Endothelial cell of umbilical vein (primary cell): ENCODE measurements at regions not wholly inside any gene's neighbourhood (a gene's known extent, or its start where the extent isn't known, plus 50 kb on each side); places are given as distances from the start of the nearest gene placed in this dataset.

Source experiments
- BruUV-seq: library from RNA; stranded (reverse); fragments of 400-500 nt; replicated peaks from 2 replicates; lab custom pipeline; 2021; lab: Mats Ljungman, UMichigan
- CTCF ChIA-PET: fragments of 300-600, 350-600 bp; sonication (Branson Sonifier 250); formaldehyde crosslinking; loops from one replicate; lab custom pipeline; 2021; ENCODE audit warnings: antibody characterized with exemption, inconsistent platforms; lab: Charles Lee
- POLR2A ChIA-PET: fragments of 300-600, 350-600 bp; sonication (Branson Sonifier 250); formaldehyde crosslinking; loops from one replicate; lab custom pipeline; 2021; ENCODE audit warnings: antibody characterized with exemption, inconsistent platforms; lab: Charles Lee
- DNase-seq: peaks from one replicate; pipeline ENCODE4 v3.0.0-alpha.2; 2011; ENCODE audit warnings: low read depth, low spot score
- FAIRE-seq: peaks from 2 replicates; lab custom pipeline; 2011; peaks lifted over from hg19 to GRCh38; lab: Jason Lieb, UNC
- H2AFZ ChIP-seq: 2 replicates; pipeline ENCODE4 v1.6.0; 2012; ENCODE audit warnings: low read depth, low read length, control low read depth, inconsistent platforms
- H3K27ac ChIP-seq: 2 replicates; pipeline ENCODE4 v1.5.1; 2011; ENCODE audit warnings: low read depth, mild to moderate bottlenecking, control low read depth, low read length, moderate library complexity; ENCODE audit not compliant: insufficient read depth
- H3K27me3 ChIP-seq, 2 experiments: 2 replicates each; pipeline versions ENCODE4 v1.6.0 to v1.6.1; 2011; ENCODE audit warnings: low read length in 2 of 2, mixed read lengths in 1 of 2; ENCODE audit not compliant: control insufficient read depth in 2 of 2, insufficient read depth in 2 of 2
- H3K36me3 ChIP-seq, 2 experiments: 2 replicates in 1 of 2; 3 replicates in 1 of 2; pipeline ENCODE4 v1.5.1; 2011; ENCODE audit warnings: low read length in 2 of 2, mild to moderate bottlenecking in 1 of 2, moderate library complexity in 1 of 2; ENCODE audit not compliant: control insufficient read depth in 2 of 2, insufficient read depth in 2 of 2; ENCODE audit errors: extremely low read depth in 1 of 2
- H3K4me1 ChIP-seq: 3 replicates; pipeline ENCODE4 v1.5.1; 2011; ENCODE audit warnings: mild to moderate bottlenecking, low read length; ENCODE audit not compliant: control insufficient read depth, insufficient read depth; ENCODE audit errors: extremely low read depth
- H3K4me2 ChIP-seq: 2 replicates; pipeline ENCODE4 v1.6.1; 2011; ENCODE audit warnings: low read length, control low read depth, mixed read lengths; ENCODE audit not compliant: insufficient read depth
- H3K4me3 ChIP-seq, 3 experiments: fragments of 200-600 bp in 1 of 3; sonication (generic), shearing (Covaris generic) in 1 of 3; replicated peaks in 1 of 3; 2 replicates each; pipeline ENCODE4 v1.5.1; 2011 to 2016; ENCODE audit warnings: control low read depth in 3 of 3, low read length in 3 of 3, mild to moderate bottlenecking in 2 of 3, inconsistent platforms in 1 of 3, low read depth in 1 of 3, moderate library complexity in 1 of 3; ENCODE audit not compliant: insufficient read depth in 1 of 3
- H3K79me2 ChIP-seq: 2 replicates; pipeline ENCODE4 v1.6.0; 2012; ENCODE audit warnings: low read length, inconsistent platforms; ENCODE audit not compliant: control insufficient read depth, insufficient read depth
- H3K9ac ChIP-seq: replicated peaks from 2 replicates; pipeline ENCODE3; 2011; ENCODE audit warnings: low read length, control low read depth; ENCODE audit not compliant: insufficient read depth; ENCODE audit errors: extremely low read depth
- H3K9me1 ChIP-seq: replicated peaks from 3 replicates; pipeline ENCODE4 v1.6.0; 2011; ENCODE audit warnings: mild to moderate bottlenecking, low read length; ENCODE audit not compliant: control insufficient read depth, insufficient read depth; ENCODE audit errors: extremely low read depth
- H3K9me3 ChIP-seq: replicated peaks from 2 replicates; pipeline ENCODE4 v1.5.1; 2012; ENCODE audit warnings: low read length, inconsistent platforms; ENCODE audit not compliant: control insufficient read depth, insufficient read depth
- H4K20me1 ChIP-seq: replicated peaks from 2 replicates; pipeline ENCODE3; 2011; ENCODE audit warnings: mild to moderate bottlenecking, low read length; ENCODE audit not compliant: control insufficient read depth, insufficient read depth; ENCODE audit errors: extremely low read depth
- EZH2 ChIP-seq: IDR thresholded peaks from 2 replicates; pipeline ENCODE4 v1.6.1; 2012; ENCODE audit warnings: borderline replicate concordance, low read depth, mild to moderate bottlenecking, moderate library complexity, low read length, inconsistent platforms; ENCODE audit not compliant: severe bottlenecking
- FOS ChIP-seq: IDR thresholded peaks from 2 replicates; pipeline ENCODE4 v1.6.1; 2011; ENCODE audit warnings: mild to moderate bottlenecking, low read length, moderate library complexity, borderline replicate concordance; ENCODE audit not compliant: insufficient read depth
- GATA2 ChIP-seq: IDR thresholded peaks from 2 replicates; pipeline ENCODE4 v1.7.0; 2011; ENCODE audit warnings: low read depth, mild to moderate bottlenecking, moderate library complexity, mixed read lengths, low read length; ENCODE audit not compliant: insufficient read length, insufficient read depth
- JUN ChIP-seq: IDR thresholded peaks from 2 replicates; pipeline ENCODE4 v1.6.1; 2011; ENCODE audit warnings: borderline replicate concordance, low read depth; ENCODE audit not compliant: insufficient read length, insufficient read depth
- MYC ChIP-seq: IDR thresholded peaks from one replicate; pipeline ENCODE4 v1.6.1; 2011; ENCODE audit warnings: mild to moderate bottlenecking, low read depth, low read length
- POLR2A ChIP-seq: IDR thresholded peaks from 2 replicates; pipeline ENCODE4 v1.6.1; 2012; ENCODE audit warnings: low read depth, mild to moderate bottlenecking, control low read depth, low read length
- POLR2AphosphoS5 ChIP-seq: IDR thresholded peaks from 2 replicates; pipeline ENCODE4 v1.6.1; 2012; ENCODE audit warnings: low read depth, mild to moderate bottlenecking, control low read depth, low read length, moderate library complexity; ENCODE audit not compliant: insufficient read depth
- dilution Hi-C: fragments of 300-500 bp; cut with MboI; formaldehyde crosslinking; loops from one replicate; pipeline ENCODE4 v1.15.0; 2019; ENCODE audit warnings: low sequenced_read_pairs; ENCODE audit not compliant: extremely low pct_ligation_motif_present
- intact Hi-C: fragments of 100-400 bp; cut with micrococcal nuclease; formaldehyde crosslinking; loops from one replicate; pipeline ENCODE4 v1.10.0; 2022
- TF ChIP-seq, protein P1 (sequence below): IDR thresholded peaks from 2 replicates; pipeline ENCODE4 v1.6.1; 2011; ENCODE audit not compliant: insufficient read depth, insufficient read length
- TF ChIP-seq, protein P2 (sequence below), 2 donors: IDR thresholded peaks; 1 replicate in 1 of 2; 2 replicates in 1 of 2; pipeline ENCODE4 v1.5.1; 2011; ENCODE audit warnings: low read length in 2 of 2, mild to moderate bottlenecking in 2 of 2, moderate library complexity in 2 of 2, control low read depth in 1 of 2, inconsistent platforms in 1 of 2, low read depth in 1 of 2; ENCODE audit not compliant: insufficient read depth in 1 of 2; ENCODE audit errors: extremely low read depth in 1 of 2

DNA sequence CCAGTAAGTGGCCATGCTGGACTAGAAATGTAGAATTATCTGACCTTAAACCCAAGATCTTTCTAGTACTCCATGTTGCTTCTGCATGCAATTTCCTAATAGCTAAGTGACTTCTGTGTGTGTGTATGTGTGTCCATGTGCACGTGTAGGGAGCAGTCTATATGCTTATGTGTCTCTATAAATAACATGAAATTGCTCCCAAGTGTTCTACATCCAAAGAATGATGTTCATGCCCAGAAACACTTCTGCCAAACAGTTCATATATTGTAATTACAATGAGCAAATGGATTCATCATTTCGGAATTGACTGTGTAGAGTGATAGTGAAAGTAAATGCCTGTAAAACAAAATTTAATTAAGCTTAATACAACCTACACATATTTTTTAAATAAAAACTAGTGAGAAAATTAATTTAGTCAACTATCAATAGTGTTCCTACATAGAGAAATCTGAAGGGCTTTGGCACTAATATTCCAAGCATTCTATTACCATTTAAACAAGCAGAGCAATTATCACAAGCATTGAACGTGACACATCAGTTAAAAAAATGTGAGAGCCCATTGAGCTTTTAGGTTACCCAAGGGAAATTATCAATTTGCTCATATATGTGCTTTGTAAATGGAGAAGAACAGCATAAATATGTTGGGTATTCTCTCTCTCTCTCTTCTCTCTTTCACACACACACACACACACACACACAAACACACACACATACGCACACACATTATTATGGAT, 1067.4 kb downstream of the CNTNAP5 start:
- H3K4me1 ChIP-seq, result no peaks in the 10 kb centered on the region
- FAIRE-seq (no peak), DNase-seq (no peak)
- no peaks in the 10 kb centered on the region for H3K9me3 ChIP-seq
- no peak overlapping the region for H3K4me2 ChIP-seq
- no peak for TF ChIP-seq MYC
- no peak for TF ChIP-seq EZH2
- TF ChIP-seq JUN, result no peak
- no peak for TF ChIP-seq POLR2AphosphoS5
- no peak for TF ChIP-seq POLR2A
- TF ChIP-seq GATA2, result no peak
- TF ChIP-seq, protein P1, sequence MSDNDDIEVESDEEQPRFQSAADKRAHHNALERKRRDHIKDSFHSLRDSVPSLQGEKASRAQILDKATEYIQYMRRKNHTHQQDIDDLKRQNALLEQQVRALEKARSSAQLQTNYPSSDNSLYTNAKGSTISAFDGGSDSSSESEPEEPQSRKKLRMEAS, result no peak
- TF ChIP-seq, protein P2, sequence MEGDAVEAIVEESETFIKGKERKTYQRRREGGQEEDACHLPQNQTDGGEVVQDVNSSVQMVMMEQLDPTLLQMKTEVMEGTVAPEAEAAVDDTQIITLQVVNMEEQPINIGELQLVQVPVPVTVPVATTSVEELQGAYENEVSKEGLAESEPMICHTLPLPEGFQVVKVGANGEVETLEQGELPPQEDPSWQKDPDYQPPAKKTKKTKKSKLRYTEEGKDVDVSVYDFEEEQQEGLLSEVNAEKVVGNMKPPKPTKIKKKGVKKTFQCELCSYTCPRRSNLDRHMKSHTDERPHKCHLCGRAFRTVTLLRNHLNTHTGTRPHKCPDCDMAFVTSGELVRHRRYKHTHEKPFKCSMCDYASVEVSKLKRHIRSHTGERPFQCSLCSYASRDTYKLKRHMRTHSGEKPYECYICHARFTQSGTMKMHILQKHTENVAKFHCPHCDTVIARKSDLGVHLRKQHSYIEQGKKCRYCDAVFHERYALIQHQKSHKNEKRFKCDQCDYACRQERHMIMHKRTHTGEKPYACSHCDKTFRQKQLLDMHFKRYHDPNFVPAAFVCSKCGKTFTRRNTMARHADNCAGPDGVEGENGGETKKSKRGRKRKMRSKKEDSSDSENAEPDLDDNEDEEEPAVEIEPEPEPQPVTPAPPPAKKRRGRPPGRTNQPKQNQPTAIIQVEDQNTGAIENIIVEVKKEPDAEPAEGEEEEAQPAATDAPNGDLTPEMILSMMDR (IDR thresholded peaks at IDR 0.05; ENCODE audit: extremely low read depth in 1 of 2, insufficient read depth in 1 of 2, low read depth in 1 of 2, low read length in 2 of 2), result no peak
- no peak for TF ChIP-seq FOS
- no peaks in the 10 kb centered on the region for H4K20me1 ChIP-seq
- H3K36me3 ChIP-seq, result no peaks in the 10 kb centered on the region
- H3K27ac ChIP-seq, result no peak overlapping the region
- no peak overlapping the region for H3K9ac ChIP-seq
- BruUV-seq, result no TSS peak
- ChIA-PET POLR2A (no interaction called here), CTCF (no interaction called here)
- intact Hi-C loops, result no loop called here
- no peak overlapping the region for H2AFZ ChIP-seq
- H3K79me2 ChIP-seq, result no peaks in the 10 kb centered on the region
- dilution Hi-C loops, result no loop called here
- H3K27me3 ChIP-seq, result no peaks in the 10 kb centered on the region
- H3K4me3 ChIP-seq, result no peak overlapping the region
- H3K9me1 ChIP-seq, result no peaks in the 10 kb centered on the region
